GM23248 (cell line): ENCODE measurements at regions not wholly inside any gene's neighbourhood (a gene's known extent, or its start where the extent isn't known, plus 50 kb on each side); places are given as distances from the start of the nearest gene placed in this dataset.

ENCODE experiments used
- EZH2 ChIP-seq: fragments of 200-600 bp; sonication (generic); IDR thresholded peaks from 2 replicates; pipeline ENCODE4 v1.6.1; 2018; ENCODE audit warnings: antibody characterized with exemption, mild to moderate bottlenecking; ENCODE audit not compliant: insufficient read depth, poor library complexity, severe bottlenecking
- EZH2phosphoT487 ChIP-seq: fragments of 200-600 bp; sonication (generic); IDR thresholded peaks from 2 replicates; pipeline ENCODE4 v1.6.1; 2018; ENCODE audit warnings: antibody characterized with exemption, moderate library complexity, mild to moderate bottlenecking, low read depth; ENCODE audit not compliant: insufficient read depth

- TF ChIP-seq EZH2phosphoT487 (no peak), EZH2 (no peak)
Observed at GRCh38 chr10:36141856-36142560, 499.9 kb upstream of the FZD8 start.
